Umbilical cord (tissue), 1 donor: ENCODE measurements at regions not wholly inside any gene's neighbourhood (a gene's known extent, or its start where the extent isn't known, plus 50 kb on each side); places are given as distances from the start of the nearest gene placed in this dataset.
"Not testable (repeated sequence)": the region's sequence is repeated elsewhere in the genome, so short reads cannot be mapped to it uniquely, and the experiment has no call there.

Experiments
- DNase-seq: peaks from one replicate; pipeline ENCODE4 v3.0.0-alpha.2; 2015; ENCODE audit warnings: low spot score

GRCh38 chr2:16112972-16113560, 172.7 kb downstream of the MYCN start:
- DNase-seq = no peak

GRCh38 chr2:16112251-16112971, 172.1 kb downstream of the MYCN start:
- no peak for DNase-seq

- DNase-seq = no peak
These were observed 171.5 kb downstream of the MYCN start for GRCh38 chr2:16111838-16112210.

- no peak for DNase-seq
These were observed 169.5 kb downstream of the MYCN start for GRCh38 chr2:16109821-16110310.

GRCh38 chr2:16109368-16109820, 169.0 kb downstream of the MYCN start:
- DNase-seq = no peak

- DNase-seq = no peak
These were observed 166.9 kb downstream of the MYCN start for GRCh38 chr2:16107246-16107645.

GRCh38 chr2:16106619-16107018, 166.3 kb downstream of the MYCN start:
- no peak for DNase-seq

GRCh38 chr2:16105669-16106281, 165.4 kb downstream of the MYCN start:
- peak; percentile 36 for DNase-seq

GRCh38 chr2:16104949-16105668, 164.8 kb downstream of the MYCN start:
- DNase-seq = peak; percentile 18

- no peak for DNase-seq
These were observed 164.1 kb downstream of the MYCN start for GRCh38 chr2:16104315-16104948.

GRCh38 chr2:16103614-16104314, 163.4 kb downstream of the MYCN start:
- DNase-seq = no peak

GRCh38 chr2:16102976-16103380, 162.6 kb downstream of the MYCN start:
- no peak for DNase-seq

GRCh38 chr2:16102358-16102975, 162.1 kb downstream of the MYCN start:
- DNase-seq = no peak

- DNase-seq = no peak
These were observed 160.8 kb downstream of the MYCN start for GRCh38 chr2:16101196-16101595.

- no peak for DNase-seq
These were observed 159.7 kb downstream of the MYCN start for GRCh38 chr2:16100006-16100405.

GRCh38 chr2:16099326-16099725, 159.0 kb downstream of the MYCN start:
- DNase-seq = no peak

GRCh38 chr2:16096962-16097361, 156.6 kb downstream of the MYCN start:
- DNase-seq = no peak

- not testable (repeated sequence) for DNase-seq
These were observed 155.1 kb downstream of the MYCN start for GRCh38 chr2:16095483-16095882.

GRCh38 chr2:16094811-16095210, 154.5 kb downstream of the MYCN start:
- no peak for DNase-seq
